ENCODE measurements at regions not wholly inside any gene's neighbourhood (a gene's known extent, or its start where the extent isn't known, plus 50 kb on each side); places are given as distances from the start of the nearest gene placed in this dataset.
A peak's percentile ranks its signal among the peaks of the same experiment; 100 is the strongest.

DNA sequence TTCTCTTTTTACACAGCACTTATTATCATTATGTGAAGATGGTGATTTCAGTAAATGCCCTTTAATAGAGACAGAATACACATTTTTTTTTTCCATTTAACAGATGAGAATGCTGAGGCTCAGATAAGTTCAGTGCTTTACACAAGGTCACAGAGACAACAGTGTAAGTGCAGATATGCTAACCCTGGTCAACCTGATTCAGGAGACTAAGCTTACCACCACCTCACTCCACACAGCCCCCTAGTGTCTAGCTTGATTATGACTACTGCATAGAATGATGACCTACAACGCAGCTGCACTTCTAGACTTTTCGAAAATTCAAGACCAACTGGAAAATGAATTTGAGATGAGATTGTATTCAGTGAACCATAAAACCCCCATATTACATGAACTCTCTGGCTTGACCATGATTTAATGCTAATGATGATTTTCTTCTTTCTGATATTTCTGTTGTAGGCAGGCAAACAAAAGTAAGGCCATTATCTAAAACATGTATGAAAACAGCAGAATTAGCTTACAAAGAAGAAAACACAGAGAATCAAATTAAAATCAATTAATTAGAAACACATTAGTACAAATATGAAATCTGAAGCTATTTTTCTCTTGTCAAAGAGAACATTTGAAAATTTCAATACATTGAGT, 212.1 kb upstream of the PHACTR1 start:
- TF ChIP-seq, protein P1, sequence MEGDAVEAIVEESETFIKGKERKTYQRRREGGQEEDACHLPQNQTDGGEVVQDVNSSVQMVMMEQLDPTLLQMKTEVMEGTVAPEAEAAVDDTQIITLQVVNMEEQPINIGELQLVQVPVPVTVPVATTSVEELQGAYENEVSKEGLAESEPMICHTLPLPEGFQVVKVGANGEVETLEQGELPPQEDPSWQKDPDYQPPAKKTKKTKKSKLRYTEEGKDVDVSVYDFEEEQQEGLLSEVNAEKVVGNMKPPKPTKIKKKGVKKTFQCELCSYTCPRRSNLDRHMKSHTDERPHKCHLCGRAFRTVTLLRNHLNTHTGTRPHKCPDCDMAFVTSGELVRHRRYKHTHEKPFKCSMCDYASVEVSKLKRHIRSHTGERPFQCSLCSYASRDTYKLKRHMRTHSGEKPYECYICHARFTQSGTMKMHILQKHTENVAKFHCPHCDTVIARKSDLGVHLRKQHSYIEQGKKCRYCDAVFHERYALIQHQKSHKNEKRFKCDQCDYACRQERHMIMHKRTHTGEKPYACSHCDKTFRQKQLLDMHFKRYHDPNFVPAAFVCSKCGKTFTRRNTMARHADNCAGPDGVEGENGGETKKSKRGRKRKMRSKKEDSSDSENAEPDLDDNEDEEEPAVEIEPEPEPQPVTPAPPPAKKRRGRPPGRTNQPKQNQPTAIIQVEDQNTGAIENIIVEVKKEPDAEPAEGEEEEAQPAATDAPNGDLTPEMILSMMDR (conservative IDR thresholded peaks at IDR 0.05; ENCODE audit: low read depth, low read length), result peak; percentile 68
- DNase-seq (ENCODE audit: low read depth), result no peak
- no peak overlapping the region for H3K4me3 ChIP-seq (ENCODE audit: low read length)

DNA sequence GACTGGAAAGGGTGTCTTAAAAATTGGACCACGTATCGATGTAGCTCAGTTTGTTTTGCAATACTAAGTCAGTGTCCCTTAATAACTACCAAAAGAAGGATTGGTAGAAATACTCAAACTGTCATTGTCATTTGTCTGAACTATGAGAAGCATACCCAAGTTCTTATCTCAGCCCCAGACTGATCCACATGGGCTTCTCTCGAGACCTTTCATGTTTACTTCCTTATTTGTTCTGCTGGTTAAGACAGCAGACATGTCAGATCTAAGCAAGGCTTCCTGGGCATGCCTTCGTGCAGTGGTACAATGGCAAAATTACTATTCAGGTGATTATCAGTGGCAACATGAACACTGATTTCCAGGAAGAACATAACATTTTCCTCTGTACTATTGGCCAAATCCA, 211.1 kb upstream of the PHACTR1 start:
- no peak overlapping the region for H3K4me3 ChIP-seq (ENCODE audit: low read length)
- DNase-seq (ENCODE audit: low read depth), result no peak
- TF ChIP-seq, protein P1 (conservative IDR thresholded peaks at IDR 0.05; ENCODE audit: low read depth, low read length), result no peak

DNA sequence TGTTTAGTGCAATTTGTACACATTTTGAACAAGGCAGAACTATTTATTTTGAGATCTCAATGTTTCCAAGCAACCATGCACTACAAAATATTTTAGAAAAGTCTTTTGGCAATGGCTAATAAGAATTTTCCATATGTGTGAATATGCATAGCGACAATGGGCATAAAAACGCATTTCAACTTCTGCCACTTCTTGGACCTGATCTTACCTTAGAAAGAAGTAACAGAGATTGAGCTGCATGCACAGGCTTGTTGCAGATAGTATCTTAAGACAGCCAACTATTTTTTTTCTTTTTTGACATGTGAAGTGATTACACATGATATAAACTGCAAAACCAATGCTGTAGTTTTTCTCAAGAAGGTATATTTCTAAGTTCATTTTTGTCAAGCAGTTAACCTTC, 210.4 kb upstream of the PHACTR1 start:
- DNase-seq (ENCODE audit: low read depth), result no peak
- TF ChIP-seq, protein P1 (conservative IDR thresholded peaks at IDR 0.05; ENCODE audit: low read depth, low read length), result no peak
- H3K4me3 ChIP-seq (ENCODE audit: low read length), result no peak overlapping the region

DNA sequence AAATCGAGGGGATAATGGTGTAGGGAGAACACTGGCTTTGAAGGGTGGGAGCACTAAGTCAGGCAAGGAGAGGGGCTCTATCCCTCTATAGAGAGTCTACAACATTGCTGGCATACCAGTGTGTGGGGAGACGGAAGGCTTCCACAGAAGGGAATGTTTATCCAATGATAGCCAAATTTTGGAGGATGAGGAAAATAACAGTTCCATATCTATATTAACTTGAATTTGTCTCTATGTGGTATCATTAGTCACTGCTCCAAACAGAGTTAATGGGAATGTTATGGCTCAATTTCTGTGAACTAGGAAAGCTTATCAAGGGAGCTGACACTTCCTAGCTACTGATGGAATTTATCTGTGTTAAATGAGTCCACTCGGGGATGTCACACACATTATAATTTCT, 208.9 kb upstream of the PHACTR1 start:
- DNase-seq (ENCODE audit: low read depth), result no peak
- H3K4me3 ChIP-seq (ENCODE audit: low read length), result no peak overlapping the region
- TF ChIP-seq, protein P1 (conservative IDR thresholded peaks at IDR 0.05; ENCODE audit: low read depth, low read length), result no peak

DNA sequence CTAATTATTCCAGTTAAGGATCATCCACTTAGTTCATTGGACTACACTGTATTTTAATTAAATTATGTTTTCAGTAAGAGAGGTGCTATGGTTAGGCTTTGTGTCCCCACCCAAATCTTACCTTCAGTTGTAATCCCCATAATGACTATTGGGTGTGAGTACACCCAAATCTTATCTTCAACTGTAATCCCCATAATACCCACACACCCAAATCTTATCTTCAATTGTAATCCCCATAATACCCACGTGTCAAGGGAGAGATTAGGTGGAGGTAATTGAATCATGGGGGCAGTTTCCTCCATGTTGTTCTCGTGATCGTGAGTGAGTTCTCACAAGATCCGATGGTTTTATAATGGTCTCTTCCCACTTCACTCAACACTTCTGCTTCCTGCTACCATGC, 208.0 kb upstream of the PHACTR1 start:
- no peak overlapping the region for H3K4me3 ChIP-seq (ENCODE audit: low read length)
- TF ChIP-seq, protein P1 (conservative IDR thresholded peaks at IDR 0.05; ENCODE audit: low read depth, low read length), result no peak
- no peak for DNase-seq (ENCODE audit: low read depth)

DNA sequence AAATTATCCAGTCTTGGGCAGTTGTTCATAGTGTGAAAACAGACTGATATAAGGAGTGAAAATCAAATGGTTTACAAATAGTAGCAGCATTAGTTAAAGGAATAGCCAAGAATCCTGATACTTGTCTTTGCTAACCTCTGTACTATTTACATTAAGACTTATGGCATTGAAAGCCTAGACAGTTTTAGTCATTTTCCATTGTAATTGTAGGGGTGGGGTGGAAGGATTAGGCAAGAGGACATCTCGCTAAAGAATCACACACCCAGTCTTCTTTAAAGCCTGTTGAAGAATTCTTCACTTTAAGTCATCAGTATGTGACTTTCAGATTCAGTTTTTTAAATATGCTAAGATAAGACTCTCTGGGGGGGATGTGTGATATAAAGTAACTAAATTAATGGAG, 207.5 kb upstream of the PHACTR1 start:
- TF ChIP-seq, protein P1 (conservative IDR thresholded peaks at IDR 0.05; ENCODE audit: low read depth, low read length), result no peak

DNA sequence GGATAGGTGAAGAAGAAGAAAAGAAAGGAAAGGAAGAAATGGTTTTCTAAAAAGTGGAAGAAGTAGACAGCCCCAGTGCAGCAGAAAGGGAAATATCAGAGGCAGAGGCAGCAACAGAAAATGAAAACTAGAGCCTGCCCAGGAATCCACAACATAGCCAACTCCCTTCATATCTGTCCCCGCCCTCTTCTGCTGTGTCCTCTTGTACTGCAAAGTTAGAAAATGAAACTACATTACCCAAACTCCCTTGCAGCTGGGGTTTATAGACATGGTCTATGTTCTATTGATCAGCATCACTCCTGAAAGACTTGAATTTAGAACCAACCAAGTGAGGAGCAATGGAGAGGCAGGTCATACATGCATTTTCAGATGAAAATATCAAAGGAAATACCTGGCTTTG, 200.5 kb upstream of the PHACTR1 start:
- TF ChIP-seq, protein P1 (conservative IDR thresholded peaks at IDR 0.05; ENCODE audit: low read depth, low read length), result no peak
- DNase-seq (ENCODE audit: low read depth), result no peak
- H3K4me3 ChIP-seq (ENCODE audit: low read length), result no peak overlapping the region

More for the DNA sequence above, 207.5 kb upstream of the PHACTR1 start:
- DNase-seq (ENCODE audit: low read depth), result no peak
- no peak overlapping the region for H3K4me3 ChIP-seq (ENCODE audit: low read length)
